Tibial artery (tissue), 4 donors: ENCODE measurements at regions not wholly inside any gene's neighbourhood (a gene's known extent, or its start where the extent isn't known, plus 50 kb on each side); places are given as distances from the start of the nearest gene placed in this dataset.

Experiments used
- DNase-seq, 2 donors: peaks; one replicate each; pipeline ENCODE4 v3.0.0-alpha.2; 2019
- H3K27ac ChIP-seq, 2 donors: fragments of 200-600 bp; sonication (generic) in 1 of 2; 1 replicate in 1 of 2; 2 replicates in 1 of 2; pipeline ENCODE4 v1.5.1; 2018 to 2019; ENCODE audit warnings: mild to moderate bottlenecking in 1 of 2
- H3K27me3 ChIP-seq, 2 donors: fragments of 200-600 bp; sonication (generic) in 1 of 2; one replicate each; pipeline versions ENCODE4 v1.5.1 to v1.6.0; 2016 to 2019
- H3K36me3 ChIP-seq, 3 donors: fragments of 200-600 bp; sonication (generic) in 2 of 3; one replicate each; pipeline ENCODE4 v1.5.1; 2016 to 2019; ENCODE audit warnings: mild to moderate bottlenecking in 2 of 3
- H3K4me1 ChIP-seq, 4 donors: fragments of 200-600 bp; sonication (generic) in 2 of 4; 1 replicate in 3 of 4; 2 replicates in 1 of 4; pipeline ENCODE4 v1.5.1; 2016 to 2019
- H3K4me3 ChIP-seq, 2 donors: fragments of 200-600 bp; sonication (generic) in 1 of 2; 1 replicate in 1 of 2; 2 replicates in 1 of 2; pipeline ENCODE4 v1.5.1; 2018 to 2019; ENCODE audit warnings: mild to moderate bottlenecking in 2 of 2
- H3K9me3 ChIP-seq, 3 donors: fragments of 200-600 bp; sonication (generic) in 1 of 3; one replicate each; pipeline ENCODE4 v1.5.1; 2016 to 2019
- CTCF ChIP-seq, 2 experiments: fragments of 200-600 bp in 1 of 2; fragments of 450-650 bp in 1 of 2; IDR thresholded peaks; one replicate each; pipeline ENCODE4 v1.5.1; 2017 to 2019; ENCODE audit warnings: antibody characterized with exemption in 2 of 2, mild to moderate bottlenecking in 1 of 2, moderate library complexity in 1 of 2
- intact Hi-C: fragments of 100-400 bp; cut with DNase I; formaldehyde crosslinking; loops from one replicate; pipeline ENCODE4 v1.15.0; 2023; ENCODE audit warnings: low total_unique reads

- intact Hi-C loops, result no loop called here
- no peak overlapping the region for H3K27ac ChIP-seq
- no peak for TF ChIP-seq CTCF (IDR thresholded peaks at IDR 0.05)
- no peak for DNase-seq
- no peak overlapping the region for H3K4me3 ChIP-seq
- H3K9me3 ChIP-seq, result no peaks in the 10 kb centered on the region
- H3K36me3 ChIP-seq, result no peaks in the 10 kb centered on the region
- H3K27me3 ChIP-seq, result no peaks in the 10 kb centered on the region
- no peaks in the 10 kb centered on the region for H3K4me1 ChIP-seq
Measured at GRCh38 chr12:84073401-84073800, 839.2 kb downstream of the SLC6A15 start.

- no peaks in the 10 kb centered on the region for H3K36me3 ChIP-seq
- H3K4me1 ChIP-seq, result no peaks in the 10 kb centered on the region
- no peaks in the 10 kb centered on the region for H3K9me3 ChIP-seq
- H3K4me3 ChIP-seq, result no peak overlapping the region
- intact Hi-C loops, result no loop called here
- no peaks in the 10 kb centered on the region for H3K27me3 ChIP-seq
- DNase-seq, result no peak
- no peak overlapping the region for H3K27ac ChIP-seq
- no peak for TF ChIP-seq CTCF (IDR thresholded peaks at IDR 0.05)
Measured at GRCh38 chr12:84072961-84073360, 839.6 kb downstream of the SLC6A15 start.

- Histone ChIP-seq H3K27ac (no peak overlapping the region), H3K27me3 (no peaks in the 10 kb centered on the region), H3K4me1 (no peaks in the 10 kb centered on the region), H3K9me3 (no peaks in the 10 kb centered on the region), H3K4me3 (no peak overlapping the region), H3K36me3 (no peaks in the 10 kb centered on the region)
- TF ChIP-seq CTCF (IDR thresholded peaks at IDR 0.05), result no peak
- intact Hi-C loops, result no loop called here
- DNase-seq, result peak in 1 of 2 donors; percentile 28
Measured at GRCh38 chr12:84070292-84070691, 842.3 kb downstream of the SLC6A15 start.

GRCh38 chr12:84069699-84070098 lies 842.9 kb downstream of the SLC6A15 start:
- Histone ChIP-seq H3K4me1 (no peaks in the 10 kb centered on the region), H3K27ac (no peak overlapping the region), H3K4me3 (no peak overlapping the region), H3K9me3 (no peaks in the 10 kb centered on the region), H3K27me3 (no peaks in the 10 kb centered on the region), H3K36me3 (no peaks in the 10 kb centered on the region)
- TF ChIP-seq CTCF (IDR thresholded peaks at IDR 0.05), result no peak
- intact Hi-C loops, result no loop called here
- no peak for DNase-seq

GRCh38 chr12:84069198-84069597 lies 843.4 kb downstream of the SLC6A15 start:
- Histone ChIP-seq H3K27ac (no peak overlapping the region), H3K4me3 (no peak overlapping the region), H3K9me3 (no peaks in the 10 kb centered on the region), H3K36me3 (no peaks in the 10 kb centered on the region), H3K27me3 (no peaks in the 10 kb centered on the region), H3K4me1 (no peaks in the 10 kb centered on the region)
- DNase-seq, result no peak
- TF ChIP-seq CTCF (IDR thresholded peaks at IDR 0.05), result no peak
- intact Hi-C loops, result no loop called here

GRCh38 chr12:84058136-84058535 lies 854.5 kb downstream of the SLC6A15 start:
- Histone ChIP-seq H3K4me3 (no peak overlapping the region), H3K4me1 (no peaks in the 10 kb centered on the region), H3K27ac (no peak overlapping the region), H3K27me3 (no peaks in the 10 kb centered on the region), H3K36me3 (no peaks in the 10 kb centered on the region), H3K9me3 (no peaks in the 10 kb centered on the region)
- no peak for DNase-seq
- no peak for TF ChIP-seq CTCF (IDR thresholded peaks at IDR 0.05)
- intact Hi-C loops, result no loop called here
